Transverse colon (tissue), 4 donors: ENCODE measurements at regions not wholly inside any gene's neighbourhood (a gene's known extent, or its start where the extent isn't known, plus 50 kb on each side); places are given as distances from the start of the nearest gene placed in this dataset.

ENCODE experiments used
- EP300 ChIP-seq: sonication (generic); formaldehyde crosslinking; IDR thresholded peaks from one replicate; pipeline ENCODE4 v1.6.1; 2017; ENCODE audit warnings: antibody characterized with exemption, low read depth
- POLR2A ChIP-seq: fragments of 450-650 bp; IDR thresholded peaks from one replicate; pipeline ENCODE4 v1.6.1; 2016; ENCODE audit warnings: antibody characterized with exemption, mild to moderate bottlenecking, moderate library complexity
- POLR2AphosphoS5 ChIP-seq, 3 donors: sonication (generic); formaldehyde crosslinking; IDR thresholded peaks; one replicate each; pipeline ENCODE4 v1.6.1; 2016; ENCODE audit warnings: antibody characterized with exemption in 3 of 3
- TF ChIP-seq, protein P1 (sequence below), 5 experiments: fragments of 200-600 bp in 3 of 5; fragments of 450-650 bp in 2 of 5; sonication (generic) in 3 of 5; IDR thresholded peaks; 1 replicate in 2 of 5; 2 replicates in 3 of 5; pipeline ENCODE4 v1.5.1; 2016 to 2017; ENCODE audit warnings: antibody characterized with exemption in 5 of 5, inconsistent platforms in 3 of 5, mild to moderate bottlenecking in 2 of 5, moderate library complexity in 1 of 5

- TF ChIP-seq, protein P1, sequence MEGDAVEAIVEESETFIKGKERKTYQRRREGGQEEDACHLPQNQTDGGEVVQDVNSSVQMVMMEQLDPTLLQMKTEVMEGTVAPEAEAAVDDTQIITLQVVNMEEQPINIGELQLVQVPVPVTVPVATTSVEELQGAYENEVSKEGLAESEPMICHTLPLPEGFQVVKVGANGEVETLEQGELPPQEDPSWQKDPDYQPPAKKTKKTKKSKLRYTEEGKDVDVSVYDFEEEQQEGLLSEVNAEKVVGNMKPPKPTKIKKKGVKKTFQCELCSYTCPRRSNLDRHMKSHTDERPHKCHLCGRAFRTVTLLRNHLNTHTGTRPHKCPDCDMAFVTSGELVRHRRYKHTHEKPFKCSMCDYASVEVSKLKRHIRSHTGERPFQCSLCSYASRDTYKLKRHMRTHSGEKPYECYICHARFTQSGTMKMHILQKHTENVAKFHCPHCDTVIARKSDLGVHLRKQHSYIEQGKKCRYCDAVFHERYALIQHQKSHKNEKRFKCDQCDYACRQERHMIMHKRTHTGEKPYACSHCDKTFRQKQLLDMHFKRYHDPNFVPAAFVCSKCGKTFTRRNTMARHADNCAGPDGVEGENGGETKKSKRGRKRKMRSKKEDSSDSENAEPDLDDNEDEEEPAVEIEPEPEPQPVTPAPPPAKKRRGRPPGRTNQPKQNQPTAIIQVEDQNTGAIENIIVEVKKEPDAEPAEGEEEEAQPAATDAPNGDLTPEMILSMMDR (IDR thresholded peaks at IDR 0.05): no peak
- no peak for TF ChIP-seq POLR2A
- no peak for TF ChIP-seq POLR2AphosphoS5 (IDR thresholded peaks at IDR 0.05)
- TF ChIP-seq EP300: no peak
Measured at GRCh38 chr21:17066006-17066405, 446.8 kb upstream of the CXADR start.
